NCI-H128 (cell line): ENCODE measurements at regions not wholly inside any gene's neighbourhood (a gene's known extent, or its start where the extent isn't known, plus 50 kb on each side); places are given as distances from the start of the nearest gene placed in this dataset.

Experiments used
- DNase-seq: peaks from one replicate; lab custom pipeline; 2025; ENCODE audit not compliant: unreplicated experiment; lab: John Stamatoyannopoulos, UW

DNA sequence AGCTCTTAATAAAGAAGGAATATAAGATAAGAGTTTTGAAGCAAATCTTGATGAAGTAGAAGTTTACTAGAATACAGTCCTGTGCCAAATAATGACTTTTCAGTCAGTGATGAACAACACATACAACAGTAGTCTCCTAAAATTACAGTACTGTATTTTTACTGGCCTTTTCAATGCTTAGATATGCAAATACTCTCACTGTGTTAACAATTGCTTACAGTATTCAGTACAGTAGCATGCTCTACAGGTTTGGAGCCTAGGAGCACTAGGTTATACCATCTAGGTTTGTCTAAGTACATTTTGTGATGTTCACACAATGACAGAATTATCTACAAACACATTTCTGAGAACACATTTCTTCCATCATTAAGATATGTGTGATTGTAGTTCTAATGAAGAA lies 316.7 kb upstream of the KLHL1 start:
- DNase-seq: no peak

DNA sequence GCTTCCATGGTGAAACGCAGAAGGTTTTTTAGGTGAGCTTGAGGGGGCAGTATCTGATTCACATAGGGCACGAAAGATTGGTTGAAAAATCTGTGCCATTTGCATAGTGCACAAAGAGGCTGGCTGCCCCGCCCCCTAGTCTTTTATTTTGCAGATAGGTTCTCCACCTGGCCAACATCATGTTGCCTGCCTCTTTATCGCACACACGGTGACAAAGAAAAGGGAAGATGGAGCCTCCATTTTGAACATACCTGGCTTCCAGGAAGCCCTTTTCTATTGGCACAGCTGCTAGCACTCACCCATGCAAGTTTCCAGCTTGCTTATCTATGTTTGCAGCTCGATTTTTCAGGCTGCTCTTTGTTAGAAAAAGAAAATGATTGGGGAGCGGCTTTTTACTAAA lies 316.2 kb upstream of the KLHL1 start:
- DNase-seq: no peak

DNA sequence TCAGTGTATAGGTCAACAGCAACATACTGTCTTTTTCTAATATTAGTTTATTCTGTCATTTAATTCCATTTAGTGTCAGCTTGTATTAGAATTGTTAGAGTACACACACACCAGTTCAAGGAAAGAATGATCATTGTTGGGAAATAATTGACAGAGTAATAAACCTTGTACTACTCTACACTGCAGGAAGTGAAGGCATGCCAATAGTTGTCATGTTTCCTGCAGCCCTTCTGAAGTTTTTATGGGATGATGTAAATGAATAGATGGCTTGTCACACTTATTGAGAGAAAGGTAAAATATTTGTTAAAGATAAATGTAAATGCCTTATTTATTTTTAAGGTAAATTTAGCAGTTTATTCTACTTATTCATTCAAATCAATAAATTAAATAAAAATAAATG lies 306.9 kb upstream of the KLHL1 start:
- no peak for DNase-seq

DNA sequence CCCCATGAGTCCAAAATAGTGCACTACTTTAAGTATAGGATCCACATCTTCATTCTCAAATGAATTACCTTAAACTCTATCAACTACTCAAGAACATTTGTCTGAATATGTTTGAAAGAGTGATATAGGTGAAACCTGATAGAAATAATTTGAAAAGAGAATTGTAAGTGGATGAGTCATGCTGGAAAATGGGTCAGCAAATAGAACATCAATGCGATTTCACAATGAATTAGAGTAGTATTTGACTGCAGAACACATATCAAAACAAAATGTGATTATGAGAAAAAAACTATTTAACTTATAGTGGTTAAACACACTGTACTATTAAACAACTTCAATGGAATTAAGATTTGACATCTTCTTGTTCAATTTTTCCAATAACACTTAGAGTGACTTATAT lies 300.6 kb upstream of the KLHL1 start:
- no peak for DNase-seq

DNA sequence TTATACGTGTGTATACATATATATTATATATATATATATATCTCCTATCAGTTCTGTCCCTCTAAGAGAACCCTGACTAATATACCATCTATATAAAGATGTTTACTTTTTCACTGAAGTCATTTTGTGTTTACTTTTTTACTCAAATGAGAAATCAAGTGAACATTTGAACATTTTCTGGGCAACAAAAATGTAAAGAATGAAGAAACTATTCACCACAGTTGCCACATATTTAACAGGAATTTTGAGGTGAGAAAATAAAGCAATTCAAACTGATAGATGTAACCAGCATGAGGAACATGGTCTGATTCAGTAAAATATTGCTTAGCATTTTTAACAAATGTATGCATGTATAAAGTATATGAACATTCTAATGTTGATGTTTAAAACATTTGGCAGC lies 299.2 kb upstream of the KLHL1 start:
- no peak for DNase-seq

DNA sequence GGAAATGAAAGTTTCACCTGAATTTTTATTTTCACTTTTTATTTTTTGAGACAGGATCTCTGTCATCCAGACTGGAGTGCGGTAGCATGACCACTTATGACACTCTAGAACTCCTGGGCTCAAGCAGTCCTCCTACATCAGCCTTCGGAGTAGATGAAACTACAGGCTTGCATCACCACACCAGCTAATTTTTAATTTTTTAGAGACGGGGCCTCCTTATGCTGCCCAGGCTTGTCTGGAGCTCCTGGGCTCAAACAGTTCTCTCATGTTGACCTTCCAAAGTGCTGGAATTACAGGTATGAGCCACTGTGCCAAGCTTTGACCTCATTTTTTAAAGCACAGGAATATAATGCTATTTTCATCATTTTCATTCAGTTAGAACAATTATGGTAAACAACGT lies 297.0 kb upstream of the KLHL1 start:
- no peak for DNase-seq

DNA sequence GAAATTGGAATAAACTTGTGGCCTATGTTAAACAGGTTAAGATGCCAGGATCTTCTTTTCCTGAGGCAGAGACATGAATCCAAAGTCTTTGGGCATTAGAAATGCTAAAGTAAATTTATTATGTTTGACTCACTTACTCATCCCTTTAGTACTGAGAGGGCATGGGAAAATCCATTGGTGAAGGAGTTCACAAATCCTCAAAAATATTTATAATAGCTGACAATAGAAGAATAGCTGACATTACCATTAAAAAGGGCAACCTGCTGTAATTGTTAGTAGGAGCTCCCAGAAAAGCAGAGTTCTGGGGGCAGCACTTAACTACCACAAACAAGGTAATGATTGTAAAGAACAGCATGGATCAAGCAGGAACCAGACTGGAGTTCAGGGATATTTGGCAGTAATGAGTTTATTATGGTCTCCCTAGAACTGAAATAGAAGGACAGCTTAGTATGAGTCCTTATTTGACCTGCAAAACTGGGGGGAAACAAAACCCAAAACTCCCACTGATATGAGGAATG lies 285.8 kb upstream of the KLHL1 start:
- no peak for DNase-seq

DNA sequence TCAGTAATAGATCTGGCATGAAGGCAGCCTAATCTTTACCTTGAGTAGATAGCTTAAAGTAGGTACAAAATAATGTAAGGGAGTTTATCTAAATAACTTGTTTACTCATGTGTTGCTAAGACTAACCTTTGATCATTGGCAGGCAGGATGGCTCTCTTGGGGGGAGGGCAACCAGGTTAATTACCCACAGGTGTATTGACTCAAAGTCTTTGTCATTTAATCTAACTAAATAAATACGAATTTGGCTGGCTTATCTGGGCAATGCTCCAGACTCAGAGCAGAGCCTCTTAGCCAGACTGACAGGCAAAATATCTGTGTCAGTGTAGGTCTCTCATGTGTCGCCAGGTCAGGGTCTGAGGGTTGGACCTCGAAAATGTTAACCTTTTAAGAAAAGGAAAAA lies 283.4 kb upstream of the KLHL1 start:
- DNase-seq: peak; percentile 44

DNA sequence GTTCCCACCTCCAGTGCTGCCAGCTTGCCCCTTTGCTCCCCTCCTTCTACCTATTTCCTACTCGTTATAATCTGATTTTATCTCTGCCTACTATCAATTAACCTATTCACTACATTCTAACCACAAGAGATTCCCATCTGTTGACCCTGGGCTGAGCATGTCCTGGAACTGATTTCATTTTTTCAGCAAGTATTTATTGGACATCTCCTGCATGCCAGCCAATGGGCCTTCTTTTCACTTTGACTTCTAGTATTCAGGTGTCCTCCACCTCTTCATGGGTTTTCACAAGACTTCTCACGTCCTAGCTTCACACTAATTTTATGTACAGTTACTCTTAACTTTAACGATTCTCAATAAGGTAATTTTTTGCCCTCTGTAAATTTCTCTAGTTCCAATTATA lies 282.7 kb upstream of the KLHL1 start:
- no peak for DNase-seq

DNA sequence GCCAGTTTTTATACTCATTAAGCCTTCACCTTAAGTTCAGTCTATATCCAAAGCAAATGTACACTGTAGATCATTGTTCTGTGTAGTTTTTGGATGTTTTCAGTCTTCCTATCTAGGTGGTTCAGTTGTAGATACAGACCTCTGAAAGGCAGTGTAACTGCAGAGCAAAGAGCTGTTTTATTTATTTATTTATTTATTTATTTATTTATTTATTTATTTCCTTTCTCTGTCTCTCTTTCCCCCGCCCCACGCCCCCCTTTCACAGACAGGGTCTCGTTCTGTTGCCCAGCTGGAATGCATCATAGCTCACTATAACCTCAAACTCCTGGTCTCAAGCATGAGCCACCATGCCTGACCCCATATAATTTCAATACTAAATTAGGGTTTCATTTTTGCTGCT lies 281.8 kb upstream of the KLHL1 start:
- no peak for DNase-seq

DNA sequence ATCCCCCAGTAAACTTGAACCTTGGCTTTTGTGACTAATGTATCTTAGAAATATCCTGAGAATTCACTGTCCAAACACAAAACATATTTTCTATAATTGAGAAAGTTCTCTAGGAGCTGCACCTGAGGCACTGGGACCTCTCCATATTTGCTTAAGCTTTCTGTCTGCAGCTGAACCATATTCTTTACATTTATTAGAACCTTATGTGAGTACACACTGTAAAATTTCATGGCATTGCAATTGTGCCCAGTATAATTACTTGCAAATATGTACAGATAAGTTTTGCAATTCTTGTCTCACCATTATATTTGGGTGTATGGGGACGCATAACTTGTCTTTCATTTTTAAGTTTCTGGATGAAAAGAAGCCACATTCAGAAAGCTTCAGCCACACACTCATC lies 280.7 kb upstream of the KLHL1 start:
- DNase-seq: no peak

DNA sequence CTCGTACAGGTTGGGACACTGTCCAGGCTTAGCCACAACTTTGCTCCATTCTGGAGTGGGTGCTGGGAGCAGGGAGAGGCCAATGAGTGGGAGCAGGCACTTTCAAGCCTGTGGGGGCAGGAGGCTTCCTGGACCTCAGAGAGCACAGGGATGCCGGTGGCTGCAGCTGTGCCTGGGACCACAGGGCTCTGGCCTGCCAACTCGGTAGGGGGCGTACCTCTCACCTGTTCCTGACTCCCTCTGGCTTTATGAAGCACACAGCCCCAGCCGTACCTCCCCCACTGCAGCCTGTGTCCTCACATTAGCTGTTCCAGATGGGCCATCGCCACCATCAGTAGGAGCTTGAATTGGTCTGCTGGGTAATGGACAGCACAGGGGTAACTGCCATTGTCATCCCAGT lies 278.7 kb upstream of the KLHL1 start:
- no peak for DNase-seq

DNA sequence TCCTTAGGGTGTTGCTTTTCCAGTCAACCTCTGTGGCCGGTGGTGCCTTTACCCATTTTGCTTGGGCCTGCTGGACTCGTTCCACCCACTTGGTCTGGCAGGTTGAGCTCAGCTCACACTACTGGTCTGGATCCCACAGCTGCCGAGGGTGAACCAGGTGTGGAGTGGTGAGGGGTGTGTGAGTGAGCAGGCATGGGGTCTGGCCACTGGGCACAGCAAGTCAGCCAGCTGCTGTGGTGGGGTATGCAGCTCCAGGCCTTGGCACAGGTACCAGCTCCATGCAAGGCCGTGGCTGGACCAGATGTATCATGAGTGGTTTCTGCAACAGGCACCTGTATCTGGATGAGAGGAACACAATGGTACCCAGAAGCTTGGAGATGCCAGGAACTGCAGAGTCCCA lies 277.6 kb upstream of the KLHL1 start:
- no peak for DNase-seq

DNA sequence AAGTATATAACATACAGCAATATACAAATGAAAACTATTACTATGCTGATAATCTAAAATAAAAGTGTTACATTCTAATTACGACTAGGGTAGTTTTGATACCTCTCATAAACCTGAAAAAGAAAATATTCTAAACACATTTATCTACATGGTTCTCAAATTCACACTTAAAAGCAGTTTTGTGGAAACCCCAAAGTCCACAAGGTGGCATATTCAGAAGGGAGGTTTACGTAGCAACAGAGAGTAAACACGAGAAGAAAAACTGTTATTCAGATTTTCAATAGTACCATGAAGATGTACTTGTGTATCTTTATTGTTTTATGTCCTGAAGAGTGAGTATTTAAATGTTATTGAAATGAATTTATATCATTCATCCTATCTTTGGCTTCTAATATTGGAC lies 275.9 kb upstream of the KLHL1 start:
- DNase-seq: no peak

DNA sequence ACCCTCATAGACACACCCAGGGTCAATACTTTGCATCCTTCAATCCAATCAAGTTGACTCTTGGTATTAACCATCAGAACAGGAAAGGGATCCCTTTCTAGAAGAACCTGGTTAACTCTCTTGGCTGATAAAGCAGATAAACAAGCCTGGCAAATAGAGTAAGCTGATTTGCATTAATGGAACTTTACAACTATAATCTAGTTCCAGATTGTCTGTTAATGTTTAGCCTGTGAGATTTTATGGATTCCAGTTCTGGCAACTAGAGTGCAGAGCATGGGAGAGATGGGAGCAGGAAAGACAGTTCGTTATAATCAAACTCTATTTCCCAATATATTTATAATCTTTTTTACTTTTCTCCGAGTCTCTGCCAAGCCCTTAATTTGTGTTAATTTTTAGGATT lies 272.6 kb upstream of the KLHL1 start:
- no peak for DNase-seq

DNA sequence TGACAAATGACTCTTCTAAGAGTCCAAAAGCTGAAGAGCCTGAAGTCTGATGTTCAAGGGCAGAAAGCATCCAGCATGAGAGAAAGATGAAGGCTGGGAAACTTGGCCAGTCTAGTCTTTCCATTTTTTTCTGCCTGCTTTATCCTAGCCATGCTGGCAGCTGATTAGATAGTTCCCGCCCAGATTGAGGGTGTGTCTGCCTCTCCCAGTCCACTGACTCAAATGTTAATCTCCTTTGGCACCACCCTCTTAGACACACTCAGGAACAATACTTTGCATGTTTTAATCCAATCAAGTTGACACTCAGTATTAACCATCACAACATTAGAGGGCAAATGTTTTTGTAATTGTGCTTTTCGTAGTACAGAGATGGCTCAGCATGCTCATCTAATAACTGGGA lies 267.5 kb upstream of the KLHL1 start:
- DNase-seq: no peak

DNA sequence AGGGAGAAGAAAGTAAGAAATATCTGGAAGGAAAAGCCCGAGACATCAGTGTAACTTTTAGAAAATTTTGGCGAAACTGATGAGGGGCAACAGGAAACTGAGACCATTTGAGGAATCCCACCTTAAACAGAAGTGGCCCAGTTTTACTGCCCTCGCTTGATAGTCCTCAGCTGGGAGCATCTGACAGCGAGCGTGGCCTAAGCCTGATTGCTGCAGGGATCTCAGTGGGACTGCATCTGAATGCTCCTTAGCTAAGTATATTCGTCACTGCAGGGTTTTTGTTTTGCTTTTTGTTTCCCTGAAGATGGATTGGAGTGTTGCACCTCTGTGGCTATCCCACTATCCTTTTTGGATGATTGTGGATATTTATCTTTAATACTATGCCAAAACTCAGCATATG lies 262.7 kb upstream of the KLHL1 start:
- no peak for DNase-seq

DNA sequence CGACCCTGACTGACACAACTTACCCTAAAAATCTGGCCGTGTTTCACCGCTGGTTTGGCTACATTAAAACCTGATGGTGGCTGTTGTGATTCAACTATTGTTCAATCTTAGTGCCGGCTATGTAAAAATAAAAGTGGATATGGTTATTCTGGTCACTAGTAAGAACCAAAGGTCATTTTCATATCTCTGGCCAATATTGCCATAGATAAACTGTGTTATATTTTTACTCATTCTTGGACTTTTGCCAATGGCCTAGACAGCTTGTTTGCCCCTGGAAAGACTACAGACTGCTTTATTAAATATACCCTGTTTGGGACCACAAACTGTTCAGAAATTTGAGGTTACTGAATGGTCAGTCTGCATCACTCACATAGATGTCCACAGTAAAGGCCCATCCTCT lies 258.5 kb upstream of the KLHL1 start:
- no peak for DNase-seq

DNA sequence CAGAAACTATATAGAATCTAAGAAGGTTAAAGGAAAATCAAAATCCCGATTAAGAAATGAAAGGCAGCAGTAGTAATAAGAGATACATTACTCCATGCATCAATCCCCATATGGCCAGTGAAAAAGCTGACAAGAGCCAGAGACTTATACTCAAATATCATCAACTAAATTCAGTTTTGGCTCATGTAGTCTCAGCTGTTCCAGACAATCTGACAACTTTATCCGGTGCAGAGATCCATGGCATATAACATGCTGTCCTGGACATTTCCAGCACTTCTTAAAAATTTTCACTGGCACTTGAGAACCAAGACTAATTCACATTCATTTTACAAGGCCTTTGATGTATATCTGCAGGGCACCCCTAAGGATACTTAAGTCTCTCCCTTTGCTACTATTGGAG lies 255.7 kb upstream of the KLHL1 start:
- no peak for DNase-seq

DNA sequence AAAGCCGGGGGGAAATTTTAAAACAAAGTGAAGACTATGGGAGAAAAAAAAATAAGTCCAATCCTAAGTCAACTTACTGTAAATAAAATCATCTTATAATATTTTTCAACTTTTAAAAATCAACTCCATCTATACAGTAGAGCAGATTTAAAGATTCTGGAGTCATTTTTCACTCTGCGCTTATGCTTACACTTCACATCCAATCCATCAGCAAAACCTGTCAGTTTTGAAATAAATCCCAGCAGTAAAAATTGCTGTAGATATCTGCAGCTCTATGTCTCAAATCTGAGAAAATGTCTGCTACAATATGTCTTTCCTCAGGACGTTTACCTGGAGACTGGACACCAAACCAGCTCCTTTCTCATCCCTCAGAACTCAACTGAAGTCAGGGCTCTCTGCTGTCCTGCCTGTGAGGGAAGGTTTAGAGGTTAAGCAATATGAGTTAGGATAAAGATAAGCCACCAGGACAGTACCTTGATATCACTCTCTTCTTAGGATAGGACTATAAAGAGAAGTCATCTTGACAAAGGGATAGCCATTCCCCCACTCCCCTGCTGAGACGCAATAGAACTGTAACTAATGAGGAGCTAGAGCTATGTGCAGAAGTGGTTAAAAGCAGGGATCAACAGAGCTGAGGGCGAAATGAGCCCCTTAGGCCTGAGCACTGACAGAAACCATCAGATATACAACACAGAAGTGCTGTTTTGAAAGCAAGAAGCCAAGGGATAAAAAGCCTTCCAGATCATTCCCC lies 254.7 kb upstream of the KLHL1 start:
- no peak for DNase-seq

DNA sequence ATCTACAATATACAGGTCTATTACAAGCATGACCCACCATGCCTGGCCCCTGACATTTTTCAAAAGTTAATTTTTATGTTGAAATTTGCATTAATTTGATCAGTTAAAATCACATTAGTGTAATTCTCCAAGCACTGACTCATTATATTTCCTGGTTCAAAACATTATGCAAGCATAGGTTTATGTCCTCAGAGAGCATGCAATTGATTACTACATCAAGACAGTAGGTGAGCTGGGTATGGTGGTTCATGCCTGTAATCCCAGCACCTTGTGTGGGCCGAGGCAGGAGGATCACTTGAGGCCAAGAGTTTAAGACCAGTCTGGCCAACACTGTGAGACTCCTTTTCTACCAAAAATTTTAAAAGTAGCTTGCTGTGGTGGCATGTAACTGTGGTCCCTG lies 248.8 kb upstream of the KLHL1 start:
- DNase-seq: no peak

DNA sequence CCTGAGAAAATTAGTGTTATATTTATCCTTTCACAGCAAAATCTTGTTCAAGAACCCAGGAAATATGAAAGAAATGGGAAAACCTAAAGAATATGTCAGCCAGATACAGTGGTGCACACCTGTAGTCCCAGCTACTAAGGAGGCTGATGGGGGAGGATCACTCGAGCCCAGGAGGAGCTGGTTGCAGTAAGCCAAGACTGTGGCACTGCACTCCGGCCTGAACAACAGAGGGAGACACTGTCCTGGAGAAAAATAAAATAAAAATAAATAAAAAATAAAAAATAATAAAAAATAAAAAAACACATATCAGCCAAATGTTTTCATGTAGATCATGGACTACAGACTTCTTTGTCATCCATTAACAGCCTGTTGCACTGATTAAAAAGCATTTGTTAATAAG lies 244.8 kb upstream of the KLHL1 start:
- DNase-seq: no peak

DNA sequence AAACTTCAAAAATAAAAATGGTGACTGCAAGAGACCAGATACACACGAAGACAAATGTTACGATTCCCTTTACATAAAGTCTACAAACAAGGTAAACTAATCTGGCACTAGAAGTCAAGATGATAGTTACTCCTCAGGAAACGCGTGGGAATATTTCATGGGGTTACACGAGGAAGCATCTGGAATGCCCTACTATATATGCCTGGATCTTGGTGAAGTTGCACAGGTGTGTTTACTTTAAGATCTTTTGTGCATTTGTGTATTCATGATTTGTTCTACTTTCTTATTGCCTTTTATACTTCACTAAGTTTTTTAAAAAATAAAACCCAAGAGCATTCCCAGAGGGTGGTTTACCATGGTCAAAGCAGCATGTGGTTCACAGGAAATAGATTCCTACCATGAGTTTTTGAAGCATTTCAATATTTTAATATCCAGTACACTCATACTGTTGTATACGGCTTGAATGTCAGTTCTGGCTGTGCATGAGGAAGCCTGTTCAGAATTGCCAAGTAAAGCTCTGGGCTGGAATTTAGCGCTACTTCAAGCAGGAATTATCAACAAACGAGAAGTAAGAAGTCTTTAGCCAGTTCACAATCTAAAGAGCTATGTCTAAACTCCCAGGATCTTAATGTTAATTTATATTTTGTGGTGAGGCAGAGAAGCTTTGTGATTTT lies 239.8 kb upstream of the KLHL1 start:
- no peak for DNase-seq
